ENCODE measurements at regions not wholly inside any gene's neighbourhood (a gene's known extent, or its start where the extent isn't known, plus 50 kb on each side); places are given as distances from the start of the nearest gene placed in this dataset.
"Not testable (repeated sequence)": the region's sequence is repeated elsewhere in the genome, so short reads cannot be mapped to it uniquely, and the experiment has no call there.

- TF ChIP-seq CTCF (IDR thresholded peaks at IDR 0.05; ENCODE audit: insufficient read depth, low read depth, low read length), result no peak
- DNase-seq (ENCODE audit: low read depth), result no peak
- no peak overlapping the region for H3K4me3 ChIP-seq (ENCODE audit: low read depth, low read length)
Observed at GRCh38 chr11:100528872-100529416, 158.1 kb upstream of the ARHGAP42 start.

GRCh38 chr11:100531290-100531689, 155.8 kb upstream of the ARHGAP42 start:
- H3K4me3 ChIP-seq (ENCODE audit: low read depth, low read length); DNase-seq (ENCODE audit: low read depth): not testable (repeated sequence)

- no peak for DNase-seq (ENCODE audit: low read depth)
- no peak for TF ChIP-seq CTCF (IDR thresholded peaks at IDR 0.05; ENCODE audit: insufficient read depth, low read depth, low read length)
- no peak overlapping the region for H3K4me3 ChIP-seq (ENCODE audit: low read depth, low read length)
Observed at GRCh38 chr11:100536979-100537378, 150.1 kb upstream of the ARHGAP42 start.

DNA sequence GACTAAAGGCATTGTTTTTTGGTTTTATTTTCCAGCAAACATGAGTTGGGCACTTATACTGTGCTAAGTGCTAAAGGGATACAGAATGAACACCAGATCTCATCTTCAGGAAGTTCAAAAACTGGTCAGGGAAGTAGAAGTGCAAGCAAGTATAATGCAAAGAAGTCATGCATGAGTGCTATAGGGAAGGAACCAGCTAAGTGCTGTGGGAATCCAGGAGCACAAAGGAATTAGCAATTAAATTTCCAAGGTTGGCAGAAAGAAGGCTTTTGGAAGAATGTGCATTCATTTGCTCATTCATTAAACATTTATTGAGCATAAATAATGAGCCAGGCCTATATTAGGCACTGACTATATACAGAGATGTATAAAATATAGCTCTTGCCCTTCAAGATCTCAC, 143.7 kb upstream of the ARHGAP42 start:
- no peak for TF ChIP-seq CTCF (IDR thresholded peaks at IDR 0.05; ENCODE audit: insufficient read depth, low read depth, low read length)
- H3K4me3 ChIP-seq (ENCODE audit: low read depth, low read length), result no peak overlapping the region
- DNase-seq (ENCODE audit: low read depth), result no peak

DNA sequence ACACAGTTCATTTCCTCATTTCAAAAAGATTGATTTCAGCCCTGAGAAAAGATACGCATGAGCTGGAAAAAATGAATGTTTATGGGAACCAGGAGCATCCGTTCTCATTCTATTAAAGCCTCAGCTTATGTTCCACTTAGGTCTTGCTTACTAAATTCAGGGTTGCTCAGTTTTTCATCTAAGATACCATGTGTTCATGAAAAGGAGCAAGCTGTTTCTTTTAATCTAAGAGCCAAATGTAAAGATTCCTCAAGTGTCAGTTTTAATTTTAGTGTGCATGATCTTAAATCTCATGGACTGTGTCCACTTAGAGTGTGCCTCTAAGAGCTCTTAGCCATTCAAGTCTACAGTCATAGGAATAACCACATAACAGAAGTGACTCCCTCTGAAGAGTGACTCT, 141.5 kb upstream of the ARHGAP42 start:
- no peak overlapping the region for H3K4me3 ChIP-seq (ENCODE audit: low read depth, low read length)
- DNase-seq (ENCODE audit: low read depth), result no peak
- TF ChIP-seq CTCF (IDR thresholded peaks at IDR 0.05; ENCODE audit: insufficient read depth, low read depth, low read length), result no peak

GRCh38 chr11:100545970-100546369, 141.1 kb upstream of the ARHGAP42 start:
- no peak for TF ChIP-seq CTCF (IDR thresholded peaks at IDR 0.05; ENCODE audit: insufficient read depth, low read depth, low read length)
- H3K4me3 ChIP-seq (ENCODE audit: low read depth, low read length), result no peak overlapping the region
- DNase-seq (ENCODE audit: low read depth), result no peak

DNA sequence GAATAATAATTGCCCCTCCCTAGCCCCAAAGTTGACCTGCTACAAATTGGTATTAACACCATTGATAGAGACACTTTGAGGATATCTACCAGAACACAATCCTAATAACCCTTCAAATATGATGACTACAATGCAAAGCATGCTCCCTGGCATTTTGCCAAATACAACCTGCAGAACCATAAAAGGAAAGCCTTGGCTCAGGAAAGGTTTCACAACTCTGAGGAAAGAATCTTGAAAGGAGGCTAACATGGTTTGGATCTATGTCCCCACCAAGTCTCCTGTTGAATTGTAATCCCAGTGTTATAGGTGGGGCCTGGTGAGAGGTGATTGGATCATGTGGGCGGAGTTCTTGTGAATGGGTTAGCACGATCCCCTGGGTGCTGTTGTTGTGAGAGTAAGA, 140.4 kb upstream of the ARHGAP42 start:
- TF ChIP-seq CTCF (IDR thresholded peaks at IDR 0.05; ENCODE audit: insufficient read depth, low read depth, low read length), result no peak
- H3K4me3 ChIP-seq (ENCODE audit: low read depth, low read length), result no peak overlapping the region
- DNase-seq (ENCODE audit: low read depth), result peak; percentile 16

All from fibroblast of villous mesenchyme (primary cell).